ENCODE measurements at regions not wholly inside any gene's neighbourhood (a gene's known extent, or its start where the extent isn't known, plus 50 kb on each side); places are given as distances from the start of the nearest gene placed in this dataset.

DNA sequence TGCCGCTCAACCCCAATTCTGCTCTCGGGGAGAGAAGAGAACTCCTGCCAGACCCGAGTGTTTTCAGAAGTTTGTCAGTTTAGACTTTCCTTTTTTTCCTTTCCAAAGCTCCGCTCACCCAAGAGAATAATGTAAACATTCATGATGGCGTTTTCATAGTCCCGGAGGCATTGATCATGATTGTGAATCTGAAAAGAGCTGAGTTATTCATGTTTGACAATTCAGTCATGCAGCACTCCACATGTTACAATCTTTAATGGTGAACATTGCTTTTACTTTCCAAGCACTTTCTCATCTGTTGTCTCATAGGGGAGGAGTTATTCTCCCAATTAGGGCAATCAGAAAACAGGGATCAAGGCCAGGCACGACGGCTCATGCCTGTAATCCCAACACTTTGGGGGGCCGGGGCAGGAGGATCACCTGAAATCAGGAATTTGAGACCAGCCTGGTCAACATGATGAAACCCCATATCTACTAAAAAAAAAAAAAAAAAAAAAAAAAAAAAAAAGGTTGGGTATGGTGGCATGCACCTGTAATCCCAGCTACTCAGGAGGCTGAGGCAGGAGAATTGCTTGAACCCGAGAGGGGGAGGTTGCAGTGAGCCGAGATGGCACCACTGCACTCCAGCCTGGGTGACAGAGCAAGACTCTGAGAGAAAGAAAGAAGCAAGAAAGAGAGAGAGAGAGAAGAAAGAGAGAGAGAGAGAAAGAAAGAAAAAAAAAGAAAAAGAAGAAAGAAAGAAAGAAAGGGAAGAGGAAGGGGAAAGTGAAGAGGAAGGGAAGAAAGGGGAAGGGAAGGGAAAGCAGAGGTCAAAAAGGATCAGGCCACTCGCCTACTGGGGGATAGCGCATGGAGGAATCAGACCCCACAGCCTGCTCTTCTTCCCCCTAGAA is 70.0 kb upstream of the TNRC6C start:
- TF ChIP-seq, protein P1, sequence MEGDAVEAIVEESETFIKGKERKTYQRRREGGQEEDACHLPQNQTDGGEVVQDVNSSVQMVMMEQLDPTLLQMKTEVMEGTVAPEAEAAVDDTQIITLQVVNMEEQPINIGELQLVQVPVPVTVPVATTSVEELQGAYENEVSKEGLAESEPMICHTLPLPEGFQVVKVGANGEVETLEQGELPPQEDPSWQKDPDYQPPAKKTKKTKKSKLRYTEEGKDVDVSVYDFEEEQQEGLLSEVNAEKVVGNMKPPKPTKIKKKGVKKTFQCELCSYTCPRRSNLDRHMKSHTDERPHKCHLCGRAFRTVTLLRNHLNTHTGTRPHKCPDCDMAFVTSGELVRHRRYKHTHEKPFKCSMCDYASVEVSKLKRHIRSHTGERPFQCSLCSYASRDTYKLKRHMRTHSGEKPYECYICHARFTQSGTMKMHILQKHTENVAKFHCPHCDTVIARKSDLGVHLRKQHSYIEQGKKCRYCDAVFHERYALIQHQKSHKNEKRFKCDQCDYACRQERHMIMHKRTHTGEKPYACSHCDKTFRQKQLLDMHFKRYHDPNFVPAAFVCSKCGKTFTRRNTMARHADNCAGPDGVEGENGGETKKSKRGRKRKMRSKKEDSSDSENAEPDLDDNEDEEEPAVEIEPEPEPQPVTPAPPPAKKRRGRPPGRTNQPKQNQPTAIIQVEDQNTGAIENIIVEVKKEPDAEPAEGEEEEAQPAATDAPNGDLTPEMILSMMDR (conservative IDR thresholded peaks at IDR 0.05), result no peak
- TF ChIP-seq EZH2 (IDR thresholded peaks at IDR 0.05; ENCODE audit: low read depth), result no peak
